ENCODE measurements at regions not wholly inside any gene's neighbourhood (a gene's known extent, or its start where the extent isn't known, plus 50 kb on each side); places are given as distances from the start of the nearest gene placed in this dataset.

- DNase-seq (ENCODE audit: extremely low read depth in 1 of 4, low spot score in 3 of 4) = peak in 1 of 4 experiments; percentile 9
- no peaks in the 10 kb centered on the region for H4K20me1 ChIP-seq (replicated peaks; ENCODE audit: control insufficient read depth, insufficient read depth, low read length)
- ATAC-seq = no peak
- no peak overlapping the region for H2AFZ ChIP-seq (ENCODE audit: low read depth, low read length)
- in situ Hi-C loops (cut with MboI) (no loop called here), intact Hi-C loops (cut with micrococcal nuclease) (no loop called here)
- no peak overlapping the region for H3K27ac ChIP-seq (ENCODE audit: extremely low read depth, low read depth, low read length)
- H3K4me3 ChIP-seq = no peak overlapping the region
- TF ChIP-seq CREB1 (IDR thresholded peaks at IDR 0.05) = peak; percentile 61; the same call in 1 of the 2 replicates
- TF ChIP-seq CREB1 (CRISPR knock-in tag; IDR thresholded peaks at IDR 0.05) = peak; percentile 89
- peak; percentile 67 for TF ChIP-seq JUNB (CRISPR knock-in tag; conservative IDR thresholded peaks at IDR 0.05)
- no peak for TF ChIP-seq ATF1 (CRISPR knock-in tag; IDR thresholded peaks at IDR 0.05)
- peak; percentile 94 for TF ChIP-seq ATF1 (tag; IDR thresholded peaks at IDR 0.05)
- TF ChIP-seq ATF3 (IDR thresholded peaks at IDR 0.05) = peak; percentile 75
- TF ChIP-seq ATF3 (CRISPR knock-in tag; conservative IDR thresholded peaks at IDR 0.05) = no peak
- peak; percentile 42; the same call in 1 of the 2 replicates for TF ChIP-seq CREM (IDR thresholded peaks at IDR 0.05; ENCODE audit: low read depth)
- TF ChIP-seq JUND (IDR thresholded peaks at IDR 0.05; ENCODE audit: borderline replicate concordance, low read depth, low read length) = no peak
- TF ChIP-seq JUND (tag; IDR thresholded peaks at IDR 0.05; ENCODE audit: borderline replicate concordance, low read depth, low read length) = peak; percentile 17; the same call in 1 of the 3 replicates
- TF ChIP-seq CEBPB (tag; IDR thresholded peaks at IDR 0.05) = peak; percentile 91
- TF ChIP-seq RNF219 (CRISPR knock-in tag; IDR thresholded peaks at IDR 0.05) = no peak
- no peak for TF ChIP-seq CEBPG (CRISPR knock-in tag; IDR thresholded peaks at IDR 0.05)
- peak; percentile 45 to 89; a peak in 2 of 4 replicates for TF ChIP-seq CEBPG (tag; conservative IDR thresholded peaks at IDR 0.05 in 1 of 2, IDR thresholded peaks at IDR 0.05 in 1 of 2)
- no peak for TF ChIP-seq ZNF668 (CRISPR knock-in tag; IDR thresholded peaks at IDR 0.05)
- CTCF ChIA-PET (ENCODE audit: low intra/inter-chr PET ratio) = no interaction called here
- no peak overlapping the region for H3K4me2 ChIP-seq (ENCODE audit: insufficient read depth, low read length)
- H3K27me3 ChIP-seq (ENCODE audit: control insufficient read depth in 2 of 2, insufficient read depth in 2 of 2, low read length in 2 of 2) = no peaks in the 10 kb centered on the region
- no peaks in the 10 kb centered on the region for H3K36me3 ChIP-seq (ENCODE audit: control insufficient read depth, insufficient read depth, low read length)
- POLR2A ChIA-PET = no interaction called here
- no peaks in the 10 kb centered on the region for H3K4me1 ChIP-seq (replicated peaks in 1 of 2; ENCODE audit: control insufficient read depth in 2 of 2, insufficient read depth in 2 of 2, low read length in 2 of 2)
- no peak for FAIRE-seq
- no peaks in the 10 kb centered on the region for H3K9me3 ChIP-seq (replicated peaks; ENCODE audit: control insufficient read depth, insufficient read depth, low read depth, low read length)
- no TSS peak for BruUV-seq (replicated peaks)
- no peak overlapping the region for H3K9ac ChIP-seq (ENCODE audit: insufficient read depth in 1 of 2, low read depth in 2 of 2, low read length in 2 of 2)
- no peaks in the 10 kb centered on the region for H3K9me1 ChIP-seq (ENCODE audit: control insufficient read depth, insufficient read depth, low read length)
- H3K79me2 ChIP-seq (ENCODE audit: control insufficient read depth, insufficient read depth, low read length) = no peaks in the 10 kb centered on the region
These were observed 1879.9 kb downstream of the TP53TG3F start for GRCh38 chr16:35339337-35339736.

Measured in K562 (cell line).